OCI-LY3 (cell line): ENCODE measurements at regions not wholly inside any gene's neighbourhood (a gene's known extent, or its start where the extent isn't known, plus 50 kb on each side); places are given as distances from the start of the nearest gene placed in this dataset.
"Not testable (repeated sequence)": the region's sequence is repeated elsewhere in the genome, so short reads cannot be mapped to it uniquely, and the experiment has no call there.

Experiments used
- H2AFZ ChIP-seq: fragments of 200-600, 300-600 bp; shearing (Covaris generic); 2 replicates; pipeline ENCODE4 v1.6.0; 2014; ENCODE audit warnings: antibody characterized with exemption, low read depth, low read length
- H3K27ac ChIP-seq: fragments of 200-600, 300-600 bp; sonication (generic); 2 replicates; pipeline ENCODE4 v1.5.1; 2014; ENCODE audit warnings: mild to moderate bottlenecking, low read length, moderate library complexity, mixed read lengths
- H3K27me3 ChIP-seq: fragments of 200-600, 300-600 bp; sonication (generic); 2 replicates; pipeline ENCODE4 v1.6.1; 2014; ENCODE audit warnings: low read depth, low read length, mixed read lengths
- H3K36me3 ChIP-seq: fragments of 200-600, 300-600 bp; sonication (generic); replicated peaks from 2 replicates; pipeline ENCODE3; 2014; ENCODE audit warnings: low read depth, low read length, mixed read lengths
- H3K4me1 ChIP-seq: fragments of 300-600, 200-600 bp; sonication (generic); 2 replicates; pipeline ENCODE4 v1.6.1; 2014; ENCODE audit warnings: low read length, mixed read lengths
- H3K4me2 ChIP-seq: fragments of 200-600, 300-600 bp; sonication (generic); 2 replicates; pipeline ENCODE4 v1.6.1; 2014; ENCODE audit warnings: low read length, mixed read lengths
- H3K4me3 ChIP-seq: fragments of 300-600, 200-600 bp; sonication (generic); 2 replicates; pipeline ENCODE4 v1.5.1; 2014; ENCODE audit warnings: antibody characterized with exemption, mild to moderate bottlenecking, low read length, moderate library complexity
- H3K79me2 ChIP-seq: fragments of 300-600, 200-600 bp; shearing (Covaris generic); 2 replicates; pipeline ENCODE4 v1.6.1; 2014; ENCODE audit warnings: mild to moderate bottlenecking, low read length, mixed read lengths
- H3K9ac ChIP-seq: fragments of 300-600, 200-600 bp; shearing (Covaris generic); 2 replicates; pipeline ENCODE4 v1.6.0; 2014; ENCODE audit warnings: mild to moderate bottlenecking, low read length, moderate library complexity
- H3K9me3 ChIP-seq: fragments of 200-600, 300-600 bp; shearing (Covaris generic); 2 replicates; pipeline ENCODE4 v1.6.1; 2014; ENCODE audit warnings: low read length, mixed read lengths; ENCODE audit not compliant: insufficient read depth
- H4K20me1 ChIP-seq: fragments of 200-600, 300-600 bp; sonication (generic); 2 replicates; pipeline ENCODE4 v1.6.1; 2016; ENCODE audit warnings: low read length, mixed read lengths; ENCODE audit not compliant: insufficient read depth

- H2AFZ ChIP-seq, result not testable (repeated sequence)
These were observed 83.0 kb downstream of the POTEC start for GRCh38 chr18:14460364-14460763.

GRCh38 chr18:14459826-14460225, 83.6 kb downstream of the POTEC start:
- H4K20me1 ChIP-seq, H2AFZ ChIP-seq, H3K4me1 ChIP-seq, H3K4me2 ChIP-seq, H3K79me2 ChIP-seq, H3K36me3 ChIP-seq, H3K9me3 ChIP-seq, H3K4me3 ChIP-seq, H3K27me3 ChIP-seq, H3K9ac ChIP-seq, H3K27ac ChIP-seq: not testable (repeated sequence)

More at GRCh38 chr18:14460364-14460763, 83.0 kb downstream of the POTEC start:
- not testable (repeated sequence) for H3K9me3 ChIP-seq, H3K27me3 ChIP-seq, H3K4me2 ChIP-seq, H3K9ac ChIP-seq, H3K36me3 ChIP-seq, H3K27ac ChIP-seq, H3K4me3 ChIP-seq, H4K20me1 ChIP-seq, H3K79me2 ChIP-seq, H3K4me1 ChIP-seq

- not testable (repeated sequence) for H3K9ac ChIP-seq, H3K4me2 ChIP-seq, H3K79me2 ChIP-seq, H2AFZ ChIP-seq, H4K20me1 ChIP-seq, H3K36me3 ChIP-seq, H3K27me3 ChIP-seq, H3K9me3 ChIP-seq, H3K4me1 ChIP-seq, H3K27ac ChIP-seq, H3K4me3 ChIP-seq
These were observed 85.1 kb downstream of the POTEC start for GRCh38 chr18:14458009-14458945.

- not testable (repeated sequence) for H3K36me3 ChIP-seq, H3K27me3 ChIP-seq, H3K4me3 ChIP-seq, H3K4me1 ChIP-seq, H3K27ac ChIP-seq, H2AFZ ChIP-seq, H3K4me2 ChIP-seq, H4K20me1 ChIP-seq, H3K9ac ChIP-seq, H3K9me3 ChIP-seq, H3K79me2 ChIP-seq
These were observed 92.8 kb downstream of the POTEC start for GRCh38 chr18:14450637-14451009.

GRCh38 chr18:14449995-14450636, 93.3 kb downstream of the POTEC start:
- not testable (repeated sequence) for H3K4me3 ChIP-seq, H3K4me2 ChIP-seq, H4K20me1 ChIP-seq, H3K4me1 ChIP-seq, H2AFZ ChIP-seq, H3K9me3 ChIP-seq, H3K27ac ChIP-seq, H3K36me3 ChIP-seq, H3K27me3 ChIP-seq, H3K9ac ChIP-seq, H3K79me2 ChIP-seq

GRCh38 chr18:14449062-14449461, 94.3 kb downstream of the POTEC start:
- H3K4me2 ChIP-seq, H3K9me3 ChIP-seq, H2AFZ ChIP-seq, H3K4me3 ChIP-seq, H4K20me1 ChIP-seq, H3K9ac ChIP-seq, H3K27me3 ChIP-seq, H3K4me1 ChIP-seq, H3K79me2 ChIP-seq, H3K36me3 ChIP-seq, H3K27ac ChIP-seq: not testable (repeated sequence)

GRCh38 chr18:14447715-14448114, 95.7 kb downstream of the POTEC start:
- H3K27ac ChIP-seq, H3K9me3 ChIP-seq, H3K9ac ChIP-seq, H4K20me1 ChIP-seq, H3K4me3 ChIP-seq, H3K4me2 ChIP-seq, H2AFZ ChIP-seq, H3K36me3 ChIP-seq, H3K27me3 ChIP-seq, H3K4me1 ChIP-seq, H3K79me2 ChIP-seq: not testable (repeated sequence)

GRCh38 chr18:14435460-14435859, 107.9 kb downstream of the POTEC start:
- not testable (repeated sequence) for H3K79me2 ChIP-seq, H2AFZ ChIP-seq, H3K4me3 ChIP-seq, H3K9ac ChIP-seq, H3K4me1 ChIP-seq, H3K27ac ChIP-seq, H3K4me2 ChIP-seq, H3K9me3 ChIP-seq, H3K27me3 ChIP-seq, H3K36me3 ChIP-seq, H4K20me1 ChIP-seq

- not testable (repeated sequence) for H3K27me3 ChIP-seq, H4K20me1 ChIP-seq, H3K79me2 ChIP-seq, H3K36me3 ChIP-seq, H2AFZ ChIP-seq, H3K4me2 ChIP-seq, H3K27ac ChIP-seq, H3K9ac ChIP-seq, H3K4me3 ChIP-seq, H3K9me3 ChIP-seq, H3K4me1 ChIP-seq
These were observed 111.0 kb downstream of the POTEC start for GRCh38 chr18:14432371-14432770.
